Tibial nerve (tissue), 4 donors: ENCODE measurements at regions not wholly inside any gene's neighbourhood (a gene's known extent, or its start where the extent isn't known, plus 50 kb on each side); places are given as distances from the start of the nearest gene placed in this dataset.

Source experiments
- DNase-seq, 2 donors: peaks; one replicate each; pipeline ENCODE4 v3.0.0-alpha.2; 2019; ENCODE audit warnings: low spot score in 2 of 2
- H3K27ac ChIP-seq, 4 donors: fragments of 200-600 bp; sonication (generic) in 3 of 4; one replicate each; pipeline ENCODE4 v1.5.1; 2017 to 2019; ENCODE audit warnings: mild to moderate bottlenecking in 1 of 4
- H3K27me3 ChIP-seq, 2 donors: fragments of 200-600 bp; sonication (generic) in 1 of 2; one replicate each; pipeline versions ENCODE4 v1.5.1 to v1.6.0; 2017 to 2019
- H3K36me3 ChIP-seq, 3 donors: fragments of 200-600 bp; sonication (generic); one replicate each; pipeline ENCODE4 v1.5.1; 2018 to 2019
- H3K4me1 ChIP-seq, 4 donors: fragments of 200-600 bp; sonication (generic) in 3 of 4; one replicate each; pipeline ENCODE4 v1.5.1; 2017 to 2019
- H3K4me3 ChIP-seq, 4 donors: fragments of 200-600 bp; sonication (generic) in 3 of 4; one replicate each; pipeline ENCODE4 v1.5.1; 2017 to 2019; ENCODE audit warnings: mild to moderate bottlenecking in 1 of 4, moderate library complexity in 1 of 4
- H3K9me3 ChIP-seq, 4 donors: fragments of 200-600 bp; sonication (generic) in 3 of 4; one replicate each; pipeline ENCODE4 v1.5.1; 2017 to 2019
- CTCF ChIP-seq, 5 experiments: fragments of 200-600 bp in 3 of 5; fragments of 450-650 bp in 2 of 5; sonication (generic) in 3 of 5; IDR thresholded peaks; one replicate each; pipeline ENCODE4 v1.5.1; 2016 to 2019; ENCODE audit warnings: antibody characterized with exemption in 5 of 5, mild to moderate bottlenecking in 3 of 5, moderate library complexity in 2 of 5
- EP300 ChIP-seq, 2 donors: sonication (generic); formaldehyde crosslinking; IDR thresholded peaks; one replicate each; pipeline ENCODE4 v1.6.1; 2017; ENCODE audit warnings: antibody characterized with exemption in 2 of 2, mild to moderate bottlenecking in 1 of 2
- POLR2A ChIP-seq, 2 donors: fragments of 450-650 bp; IDR thresholded peaks; one replicate each; pipeline ENCODE4 v1.6.1; 2017; ENCODE audit warnings: antibody characterized with exemption in 2 of 2, mild to moderate bottlenecking in 2 of 2, moderate library complexity in 2 of 2
- WGBS, 2 donors: methylation state at CpG; one replicate each; pipeline ENCODE4 v1.1.5; 2018; 5-methylcytosine and 5-hydroxymethylcytosine counted together

- no peak for TF ChIP-seq EP300 (IDR thresholded peaks at IDR 0.05)
- TF ChIP-seq CTCF (IDR thresholded peaks at IDR 0.05), result no peak
- no peak for TF ChIP-seq POLR2A (IDR thresholded peaks at IDR 0.05)
- H3K27me3 ChIP-seq, result no peaks in the 10 kb centered on the region
- peaks cover 0 to 45% (median 8%) of the 10 kb centered on the region in 3 donors for H3K36me3 ChIP-seq
- DNase-seq, result no peak
- peak overlapping the region in 3 of 4 donors; percentile 15 to 91 (median 86) for H3K27ac ChIP-seq
- H3K9me3 ChIP-seq, result no peaks in the 10 kb centered on the region
- peaks cover 0 to 91% (median 69%) of the 10 kb centered on the region in 4 donors for H3K4me1 ChIP-seq
- WGBS, 2 donors, result 93 to 95% methylated on average over 10 of the region's 10 CpGs
- no peak overlapping the region for H3K4me3 ChIP-seq
These were observed 105.2 kb downstream of the RFLNA start for GRCh38 chr12:124400124-124400523.

DNA sequence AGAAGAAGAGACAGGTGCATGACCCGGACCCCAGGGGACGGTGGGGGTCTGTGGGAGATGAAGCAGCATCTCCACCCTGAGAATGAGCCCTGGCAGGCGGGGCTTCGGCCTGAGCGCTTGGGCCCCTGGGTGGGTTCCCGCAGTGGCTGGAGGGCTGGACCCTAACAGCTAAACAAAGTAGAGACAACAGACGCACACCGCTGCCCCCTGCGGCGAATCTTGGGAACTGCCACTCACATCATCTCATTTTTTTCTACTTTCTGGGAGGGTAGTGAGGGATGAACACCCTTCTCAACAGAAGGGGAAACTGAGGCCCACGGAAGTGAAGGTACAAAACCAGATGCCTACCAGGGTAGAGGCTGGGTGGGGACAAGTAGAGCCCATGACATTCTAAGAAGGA, 104.7 kb downstream of the RFLNA start:
- Histone ChIP-seq H3K4me1 (peaks cover 0 to 91% (median 69%) of the 10 kb centered on the region in 4 donors), H3K4me3 (no peak overlapping the region), H3K36me3 (peaks cover 0 to 48% (median 8%) of the 10 kb centered on the region in 3 donors), H3K27ac (peak overlapping the region; percentile 15 to 91 (median 56)), H3K9me3 (no peaks in the 10 kb centered on the region), H3K27me3 (no peaks in the 10 kb centered on the region)
- DNase-seq, result no peak
- WGBS, 2 donors, result 49 to 67% methylated on average over 11 of the region's 11 CpGs
- TF ChIP-seq CTCF (IDR thresholded peaks at IDR 0.05), result peak; percentile 52 to 70 (median 60)
- no peak for TF ChIP-seq POLR2A (IDR thresholded peaks at IDR 0.05)

- H3K4me1 ChIP-seq, result peaks cover 1 to 91% (median 69%) of the 10 kb centered on the region in 4 donors
- DNase-seq, result peak; percentile 70 to 72
These were observed 103.8 kb downstream of the RFLNA start for GRCh38 chr12:124398578-124399227.

GRCh38 chr12:124397807-124398577, 103.1 kb downstream of the RFLNA start:
- Histone ChIP-seq H3K4me3 (no peak overlapping the region), H3K27ac (peak overlapping the region; percentile 75 to 91 (median 84)), H3K9me3 (no peaks in the 10 kb centered on the region), H3K27me3 (no peaks in the 10 kb centered on the region), H3K4me1 (peaks cover 7 to 91% (median 70%) of the 10 kb centered on the region in 4 donors), H3K36me3 (peaks cover 0 to 56% (median 8%) of the 10 kb centered on the region in 3 donors)
- peak in 1 of 2 donors; percentile 70 for DNase-seq
- 78 to 86% methylated on average over 21 to 22 of the region's 22 CpGs for WGBS, 2 donors
- TF ChIP-seq POLR2A (IDR thresholded peaks at IDR 0.05) (no peak), EP300 (IDR thresholded peaks at IDR 0.05) (peak in 1 of 2 donors; percentile 62)

More at GRCh38 chr12:124398578-124399227, 103.8 kb downstream of the RFLNA start:
- Histone ChIP-seq H3K4me3 (no peak overlapping the region), H3K36me3 (peaks cover 0 to 56% (median 8%) of the 10 kb centered on the region in 3 donors), H3K9me3 (no peaks in the 10 kb centered on the region), H3K27me3 (no peaks in the 10 kb centered on the region), H3K27ac (peak overlapping the region; percentile 15 to 91 (median 84))
- TF ChIP-seq CTCF (IDR thresholded peaks at IDR 0.05), result no peak
- no peak for TF ChIP-seq POLR2A (IDR thresholded peaks at IDR 0.05)
- TF ChIP-seq EP300 (IDR thresholded peaks at IDR 0.05), result peak in 1 of 2 donors; percentile 46
- 60 to 66% methylated on average over 14 of the region's 15 CpGs for WGBS, 2 donors

GRCh38 chr12:124397399-124397679, 102.4 kb downstream of the RFLNA start:
- no peak for DNase-seq
- no peaks in the 10 kb centered on the region for H3K27me3 ChIP-seq
- no peak overlapping the region for H3K4me3 ChIP-seq
- TF ChIP-seq CTCF (IDR thresholded peaks at IDR 0.05) (no peak), POLR2A (IDR thresholded peaks at IDR 0.05) (no peak), EP300 (IDR thresholded peaks at IDR 0.05) (no peak)
- peak overlapping the region; percentile 75 to 91 (median 84) for H3K27ac ChIP-seq
- peaks cover 7 to 91% (median 71%) of the 10 kb centered on the region in 4 donors for H3K4me1 ChIP-seq
- no peaks in the 10 kb centered on the region for H3K9me3 ChIP-seq
- WGBS, 2 donors, result 28 to 43% methylated on average over 4 to 7 of the region's 7 CpGs
- peaks cover 0 to 53% (median 8%) of the 10 kb centered on the region in 3 donors for H3K36me3 ChIP-seq
